Testis (tissue), 2 donors: ENCODE measurements at regions not wholly inside any gene's neighbourhood (a gene's known extent, or its start where the extent isn't known, plus 50 kb on each side); places are given as distances from the start of the nearest gene placed in this dataset.

ENCODE experiments used
- DNase-seq: peaks from one replicate; pipeline ENCODE4 v3.0.0-alpha.2; 2019
- H3K27ac ChIP-seq, 2 donors: fragments of 200-600 bp; sonication (generic); one replicate each; pipeline ENCODE4 v1.5.1; 2019
- H3K27me3 ChIP-seq: fragments of 200-600 bp; sonication (generic); one replicate; pipeline ENCODE4 v1.5.1; 2019
- H3K36me3 ChIP-seq: fragments of 200-600 bp; sonication (generic); one replicate; pipeline ENCODE4 v1.5.1; 2017; ENCODE audit warnings: low read depth; ENCODE audit errors: missing control alignments
- H3K4me1 ChIP-seq: fragments of 200-600 bp; sonication (generic); one replicate; pipeline ENCODE4 v1.5.1; 2019
- H3K4me3 ChIP-seq, 2 donors: fragments of 200-600 bp; sonication (generic); one replicate each; pipeline ENCODE4 v1.5.1; 2017 to 2019
- H3K9me3 ChIP-seq: fragments of 200-600 bp; sonication (generic); one replicate; pipeline ENCODE4 v1.5.1; 2017
- POLR2A ChIP-seq: fragments of 450-650 bp; IDR thresholded peaks from one replicate; pipeline ENCODE4 v1.6.1; 2017; ENCODE audit warnings: antibody characterized with exemption, mild to moderate bottlenecking, moderate library complexity
- WGBS, 2 donors: methylation state at CpG; one replicate each; pipeline ENCODE4 v1.1.5; 2018; 5-methylcytosine and 5-hydroxymethylcytosine counted together
- intact Hi-C: fragments of 100-400 bp; cut with DNase I; formaldehyde crosslinking; loops from one replicate; pipeline ENCODE4 v1.15.1; 2023; ENCODE audit warnings: low total_unique reads
- TF ChIP-seq, protein P1 (sequence below), 3 experiments: fragments of 450-650 bp in 2 of 3; fragments of 200-600 bp in 1 of 3; sonication (generic) in 1 of 3; IDR thresholded peaks; one replicate each; pipeline ENCODE4 v1.5.1; 2016 to 2019; ENCODE audit warnings: antibody characterized with exemption in 3 of 3, mild to moderate bottlenecking in 2 of 3, moderate library complexity in 1 of 3

DNA sequence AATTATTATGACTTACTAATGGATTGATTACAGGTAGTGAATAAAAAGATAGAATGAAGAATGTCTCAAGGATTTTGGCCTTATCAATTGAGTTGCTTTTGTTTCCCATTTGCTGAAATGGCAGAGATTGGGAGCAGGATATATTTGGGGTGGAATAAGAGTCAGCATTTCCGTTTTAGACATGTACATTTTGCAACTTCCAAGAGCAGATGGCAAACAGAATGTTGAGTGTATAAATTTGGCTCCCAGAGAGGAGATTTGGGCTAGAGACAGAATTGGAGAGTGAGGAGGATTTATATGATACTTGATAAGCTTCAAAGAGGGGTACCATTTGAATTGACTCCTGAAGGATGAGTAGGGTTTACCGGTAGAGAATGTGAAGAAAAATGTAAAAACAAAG is 437.9 kb upstream of the PAPPA start:
- no peak for TF ChIP-seq POLR2A
- TF ChIP-seq, protein P1, sequence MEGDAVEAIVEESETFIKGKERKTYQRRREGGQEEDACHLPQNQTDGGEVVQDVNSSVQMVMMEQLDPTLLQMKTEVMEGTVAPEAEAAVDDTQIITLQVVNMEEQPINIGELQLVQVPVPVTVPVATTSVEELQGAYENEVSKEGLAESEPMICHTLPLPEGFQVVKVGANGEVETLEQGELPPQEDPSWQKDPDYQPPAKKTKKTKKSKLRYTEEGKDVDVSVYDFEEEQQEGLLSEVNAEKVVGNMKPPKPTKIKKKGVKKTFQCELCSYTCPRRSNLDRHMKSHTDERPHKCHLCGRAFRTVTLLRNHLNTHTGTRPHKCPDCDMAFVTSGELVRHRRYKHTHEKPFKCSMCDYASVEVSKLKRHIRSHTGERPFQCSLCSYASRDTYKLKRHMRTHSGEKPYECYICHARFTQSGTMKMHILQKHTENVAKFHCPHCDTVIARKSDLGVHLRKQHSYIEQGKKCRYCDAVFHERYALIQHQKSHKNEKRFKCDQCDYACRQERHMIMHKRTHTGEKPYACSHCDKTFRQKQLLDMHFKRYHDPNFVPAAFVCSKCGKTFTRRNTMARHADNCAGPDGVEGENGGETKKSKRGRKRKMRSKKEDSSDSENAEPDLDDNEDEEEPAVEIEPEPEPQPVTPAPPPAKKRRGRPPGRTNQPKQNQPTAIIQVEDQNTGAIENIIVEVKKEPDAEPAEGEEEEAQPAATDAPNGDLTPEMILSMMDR (IDR thresholded peaks at IDR 0.05): no peak
- no peaks in the 10 kb centered on the region for H3K9me3 ChIP-seq
- no peak overlapping the region for H3K27ac ChIP-seq
- WGBS, 2 donors: 53 to 59% methylated on average over 2 of the region's 2 CpGs
- intact Hi-C loops: no loop called here
- H3K27me3 ChIP-seq: no peaks in the 10 kb centered on the region
- no peaks in the 10 kb centered on the region for H3K36me3 ChIP-seq
- no peaks in the 10 kb centered on the region for H3K4me1 ChIP-seq
- DNase-seq: no peak
- H3K4me3 ChIP-seq: no peak overlapping the region

- TF ChIP-seq POLR2A: no peak
- TF ChIP-seq, protein P1 (IDR thresholded peaks at IDR 0.05): no peak
- intact Hi-C loops: no loop called here
- Histone ChIP-seq H3K27me3 (no peaks in the 10 kb centered on the region), H3K9me3 (no peaks in the 10 kb centered on the region), H3K4me3 (no peak overlapping the region), H3K4me1 (no peaks in the 10 kb centered on the region), H3K36me3 (no peaks in the 10 kb centered on the region), H3K27ac (no peak overlapping the region)
- no peak for DNase-seq
Observed at GRCh38 chr9:115717298-115717697, 436.3 kb upstream of the PAPPA start.

- Histone ChIP-seq H3K9me3 (no peaks in the 10 kb centered on the region), H3K27me3 (no peaks in the 10 kb centered on the region), H3K4me3 (no peak overlapping the region), H3K27ac (no peak overlapping the region), H3K4me1 (no peaks in the 10 kb centered on the region), H3K36me3 (no peaks in the 10 kb centered on the region)
- DNase-seq: no peak
- TF ChIP-seq POLR2A: no peak
- TF ChIP-seq, protein P1 (IDR thresholded peaks at IDR 0.05): no peak
- intact Hi-C loops: no loop called here
- WGBS, 2 donors: 88 to 93% methylated on average over 1 of the region's 1 CpG
Observed at GRCh38 chr9:115717711-115718173, 435.8 kb upstream of the PAPPA start.

GRCh38 chr9:115730396-115730795 is 423.2 kb upstream of the PAPPA start:
- Histone ChIP-seq H3K4me3 (no peak overlapping the region), H3K4me1 (no peaks in the 10 kb centered on the region), H3K9me3 (no peaks in the 10 kb centered on the region), H3K36me3 (no peaks in the 10 kb centered on the region), H3K27ac (no peak overlapping the region), H3K27me3 (no peaks in the 10 kb centered on the region)
- DNase-seq: no peak
- intact Hi-C loops: no loop called here
- TF ChIP-seq POLR2A: no peak
- TF ChIP-seq, protein P1 (IDR thresholded peaks at IDR 0.05): no peak
- 77 to 81% methylated on average over 4 of the region's 4 CpGs for WGBS, 2 donors

DNA sequence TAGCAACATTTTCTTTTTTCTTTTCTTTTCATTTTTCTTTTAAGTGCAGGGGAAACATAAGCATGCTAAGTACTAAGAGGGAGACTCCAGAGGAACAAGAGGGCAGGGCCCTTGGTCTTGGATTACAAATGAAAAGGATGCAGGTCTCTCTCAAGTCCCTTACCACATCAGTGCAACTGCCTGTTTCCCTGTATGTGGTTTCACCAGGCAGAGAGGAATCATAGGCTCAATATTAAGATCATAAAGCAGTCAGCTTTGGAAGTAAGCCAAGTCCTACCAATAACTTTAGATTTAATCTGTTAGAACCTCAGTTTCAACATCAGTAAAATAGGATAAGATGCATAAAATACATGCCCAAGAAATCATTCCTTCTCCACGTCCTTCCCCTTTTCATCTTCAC is 422.7 kb upstream of the PAPPA start:
- H3K4me3 ChIP-seq: no peak overlapping the region

More for the DNA sequence above, 422.7 kb upstream of the PAPPA start:
- Histone ChIP-seq H3K27me3 (no peaks in the 10 kb centered on the region), H3K27ac (no peak overlapping the region), H3K4me1 (no peaks in the 10 kb centered on the region), H3K9me3 (no peaks in the 10 kb centered on the region), H3K36me3 (no peaks in the 10 kb centered on the region)
- 83 to 87% methylated on average over 1 of the region's 1 CpG for WGBS, 2 donors
- DNase-seq: no peak
- intact Hi-C loops: no loop called here
- TF ChIP-seq, protein P1 (IDR thresholded peaks at IDR 0.05): no peak
- no peak for TF ChIP-seq POLR2A
